HG03196 (cell line): ENCODE measurements at regions not wholly inside any gene's neighbourhood (a gene's known extent, or its start where the extent isn't known, plus 50 kb on each side); places are given as distances from the start of the nearest gene placed in this dataset.

Experiments
- ATAC-seq: cut with Tn5 transposase; IDR thresholded peaks from one replicate; pipeline ENCODE4 v1.9.1; 2021; ENCODE audit not compliant: unreplicated experiment

GRCh38 chr7:12779947-12780346 is 92.5 kb downstream of the ARL4A start:
- ATAC-seq: no peak

DNA sequence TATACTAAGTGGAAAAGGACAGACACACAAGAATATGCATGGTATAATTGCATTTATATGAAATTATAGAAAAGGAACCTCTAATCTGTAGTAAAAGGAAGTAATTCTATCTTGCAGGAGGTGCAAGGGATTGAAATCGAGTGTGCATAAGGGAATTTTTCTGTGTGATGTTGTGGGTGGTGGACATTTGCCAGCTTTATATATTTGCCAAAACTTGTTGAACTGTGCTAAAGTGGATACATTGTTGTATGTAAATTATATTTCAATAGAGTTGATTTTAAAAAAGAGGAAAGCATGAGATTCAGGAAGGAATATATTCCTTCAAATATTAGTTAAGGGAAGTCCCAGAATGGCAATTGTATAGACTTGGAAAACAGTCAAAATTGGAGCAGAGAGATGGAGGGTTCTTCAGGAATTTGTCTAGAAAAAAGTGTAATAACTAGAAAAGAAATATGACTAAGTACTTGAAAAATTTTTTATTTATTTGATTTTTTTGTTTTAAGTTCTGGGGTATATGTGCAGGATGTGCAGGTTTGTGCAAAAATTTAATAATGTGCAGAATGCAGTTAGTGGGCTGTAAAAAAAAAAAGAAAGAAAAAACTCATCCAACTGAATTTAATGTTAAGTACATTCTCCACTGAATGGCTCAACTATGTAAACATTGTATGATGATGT is 96.1 kb downstream of the ARL4A start:
- ATAC-seq: no peak

DNA sequence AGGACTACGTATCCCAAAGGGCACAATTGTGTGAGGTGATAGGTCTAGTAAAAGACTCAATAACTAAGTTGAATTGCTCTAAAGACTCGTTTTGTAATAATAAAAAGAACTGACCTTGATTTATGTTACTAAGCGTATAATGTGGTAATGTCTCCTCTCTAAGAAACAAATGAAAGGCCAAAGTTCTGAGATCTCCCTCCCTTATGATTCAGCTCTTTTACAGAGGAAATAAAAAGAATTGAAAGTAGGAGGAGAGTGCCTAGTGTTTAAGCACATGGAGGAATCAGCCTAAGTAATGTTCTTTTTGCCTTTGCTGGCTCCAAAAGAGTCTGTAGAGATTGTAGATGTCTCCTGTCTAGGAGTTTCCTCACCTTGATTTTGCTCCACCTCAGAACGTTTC is 98.0 kb downstream of the ARL4A start:
- ATAC-seq: no peak

- no peak for ATAC-seq
Measured at GRCh38 chr7:12786494-12786893, 99.1 kb downstream of the ARL4A start.

GRCh38 chr7:12788171-12788570 is 100.7 kb downstream of the ARL4A start:
- ATAC-seq: no peak

- no peak for ATAC-seq
Measured at GRCh38 chr7:12788591-12788990, 101.2 kb downstream of the ARL4A start.

DNA sequence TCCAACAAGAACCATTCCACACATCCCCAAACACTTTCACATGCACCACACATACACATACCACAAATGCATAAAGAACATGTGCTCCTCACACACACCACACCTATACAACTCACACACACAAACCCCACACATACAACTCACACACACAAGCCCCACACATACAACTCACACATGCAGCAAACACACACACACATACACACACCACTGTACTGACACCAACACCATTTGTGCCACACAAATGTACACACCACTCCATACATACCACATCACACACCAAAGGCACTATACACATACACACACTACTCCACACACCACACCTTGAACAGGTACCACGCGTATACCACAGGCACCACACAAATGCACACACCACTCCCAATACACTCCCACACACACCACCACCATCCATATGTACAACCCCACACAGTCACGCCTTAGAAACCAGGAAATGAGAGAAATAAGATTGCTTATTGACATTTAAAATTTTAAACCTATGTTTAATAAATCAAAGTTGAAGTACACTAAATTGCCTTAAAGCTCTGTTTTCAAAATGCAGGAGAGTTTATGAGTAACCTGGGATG is 107.4 kb downstream of the ARL4A start:
- ATAC-seq: no peak

DNA sequence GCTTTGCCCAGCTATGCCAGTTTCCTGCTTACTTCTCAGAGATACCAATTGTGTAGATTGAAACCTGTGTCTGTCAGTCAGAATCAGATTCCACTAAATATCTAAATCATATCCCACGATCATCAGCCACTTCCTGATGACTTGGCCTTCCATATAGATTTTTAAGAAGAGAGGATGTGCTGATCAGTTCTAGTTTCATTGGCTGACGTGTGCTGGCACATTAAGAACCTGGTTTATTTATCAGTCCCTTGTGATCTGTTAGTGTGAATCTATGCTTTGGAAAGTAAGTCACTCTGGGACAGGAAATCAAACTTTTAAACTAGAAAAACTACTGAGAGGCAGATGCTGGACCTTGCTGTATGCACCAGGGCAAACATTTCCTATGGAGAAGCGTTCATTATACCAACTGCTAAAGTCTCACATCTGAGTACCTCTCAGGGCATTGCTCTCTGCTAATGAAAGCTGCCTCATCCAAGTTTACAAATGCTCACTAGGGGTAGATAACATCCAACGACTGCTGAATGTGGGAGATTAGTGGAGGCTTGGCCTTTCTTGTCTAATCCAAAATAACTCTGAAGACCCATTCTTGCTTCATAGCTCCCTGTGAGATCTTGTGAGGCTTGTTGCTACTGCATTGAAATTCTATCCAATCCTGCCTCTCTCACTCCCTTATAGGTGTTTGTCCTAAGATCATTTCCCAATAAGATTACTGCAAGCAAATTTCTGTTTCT is 109.1 kb downstream of the ARL4A start:
- ATAC-seq: no peak

- ATAC-seq: no peak
Measured at GRCh38 chr7:12800486-12800885, 113.1 kb downstream of the ARL4A start.

DNA sequence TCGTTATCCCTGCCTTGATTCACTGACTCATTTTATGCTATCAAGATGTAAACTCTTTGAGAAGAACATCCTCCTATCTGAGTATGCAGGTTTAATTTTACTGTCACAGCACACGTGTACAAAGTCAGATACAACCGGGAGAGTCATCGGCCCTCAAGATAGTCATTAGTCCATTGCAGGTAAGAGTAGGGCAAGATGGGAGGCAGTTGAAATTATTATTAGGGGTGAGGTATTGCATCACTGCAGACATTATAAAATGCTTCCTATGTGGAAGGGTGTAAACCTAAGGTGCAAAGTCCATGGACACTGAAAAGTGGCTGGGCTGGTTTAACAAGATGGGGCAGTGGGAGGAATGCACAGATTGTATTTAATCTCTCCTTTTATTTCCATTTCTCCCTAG is 113.7 kb downstream of the ARL4A start:
- ATAC-seq: no peak

DNA sequence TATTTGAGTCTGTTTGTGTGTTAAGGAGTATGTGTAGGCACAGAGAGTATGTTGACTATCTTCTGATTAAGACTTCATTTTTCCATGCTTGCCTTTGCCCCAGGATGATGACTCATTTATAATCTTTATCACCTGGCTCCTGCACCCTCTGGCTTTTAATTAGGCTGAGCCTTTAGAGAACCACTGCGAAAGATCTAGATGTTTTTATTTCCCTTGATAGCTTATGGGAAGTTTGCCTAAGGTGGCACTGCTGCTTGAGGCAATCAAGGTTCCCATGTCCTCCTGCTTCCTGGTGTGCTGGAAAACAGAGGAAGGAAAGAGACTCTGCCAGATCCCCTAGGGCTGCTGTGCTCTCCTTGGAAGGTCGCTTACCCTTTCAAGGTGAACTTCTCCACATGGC is 114.6 kb downstream of the ARL4A start:
- no peak for ATAC-seq

- ATAC-seq: no peak
Measured at GRCh38 chr7:12803542-12803941, 116.1 kb downstream of the ARL4A start.

DNA sequence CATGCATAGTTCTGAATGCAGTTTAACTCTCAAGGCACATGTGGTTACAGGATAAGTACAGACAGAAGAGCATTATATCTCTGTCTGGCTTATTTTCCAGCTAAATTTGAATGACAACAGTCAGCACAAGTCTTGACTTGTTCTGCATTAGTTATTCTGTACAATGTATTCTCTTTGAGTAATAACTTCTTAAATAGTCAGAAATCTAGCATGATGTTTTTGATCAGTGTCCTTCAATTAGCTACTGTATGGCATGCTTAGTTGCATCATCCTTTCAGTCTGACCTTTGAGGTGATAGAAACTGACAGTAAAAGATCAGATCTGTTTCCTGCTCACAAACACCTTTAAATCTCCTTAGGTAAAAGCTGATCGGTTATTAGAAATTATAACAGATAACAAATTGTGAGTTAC is 118.1 kb downstream of the ARL4A start:
- no peak for ATAC-seq

DNA sequence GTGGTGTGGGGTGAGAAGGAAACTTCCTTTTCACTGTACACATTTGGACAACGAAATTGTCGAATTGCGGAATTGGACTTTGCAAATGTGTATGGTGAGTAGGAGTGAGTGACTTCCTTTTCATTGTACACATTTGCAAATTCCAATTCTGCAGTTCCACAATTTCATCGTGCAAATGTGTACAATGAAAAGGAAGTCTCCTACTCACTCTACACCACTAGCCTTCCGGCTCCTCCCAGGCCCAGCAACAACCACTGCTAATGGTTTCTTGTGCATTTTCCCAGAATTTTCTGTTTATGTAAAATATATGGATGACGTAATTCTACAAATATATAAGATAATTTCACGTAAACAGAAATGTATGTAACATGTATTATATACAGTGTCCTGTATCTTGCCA is 118.5 kb downstream of the ARL4A start:
- ATAC-seq: no peak

DNA sequence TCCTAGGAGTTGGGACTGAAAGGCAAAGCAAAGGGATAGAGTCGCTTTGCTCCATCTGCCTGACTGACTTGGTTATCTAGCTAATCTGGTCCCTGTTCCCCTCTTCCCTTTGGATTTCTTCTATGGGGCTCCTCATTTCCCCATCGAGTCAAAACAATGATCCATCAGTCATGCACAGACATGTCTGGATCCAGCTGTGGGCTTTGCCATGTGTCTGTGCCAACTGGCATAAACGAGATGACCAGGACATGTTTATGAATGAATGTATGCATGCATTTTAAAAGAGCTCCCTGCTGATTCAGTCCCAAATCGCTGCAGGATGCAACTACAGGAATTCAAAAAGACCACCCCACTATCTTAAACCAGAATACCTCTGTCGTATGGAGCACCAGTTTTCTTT is 122.0 kb downstream of the ARL4A start:
- ATAC-seq: no peak

- ATAC-seq: no peak
Measured at GRCh38 chr7:12812111-12812510, 124.7 kb downstream of the ARL4A start.

DNA sequence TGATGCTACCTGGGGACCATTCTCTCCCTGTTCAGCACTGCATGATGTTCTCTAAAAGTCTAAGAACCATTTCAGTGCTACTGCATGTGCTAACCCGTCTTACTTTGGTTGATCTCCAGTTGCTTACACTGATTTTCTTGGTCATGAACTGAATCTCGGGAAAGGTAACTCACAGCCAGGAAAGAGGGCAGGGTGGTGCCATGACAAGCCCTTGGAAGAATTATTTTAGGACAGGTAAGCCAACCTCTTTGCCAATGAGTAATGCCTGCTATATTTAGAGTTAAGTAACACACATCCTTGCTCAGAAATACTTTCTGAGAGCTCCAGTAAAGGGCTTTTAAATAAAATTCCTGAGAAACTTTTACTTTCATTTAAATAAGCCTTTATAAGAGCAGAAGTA is 126.7 kb downstream of the ARL4A start:
- ATAC-seq: no peak

DNA sequence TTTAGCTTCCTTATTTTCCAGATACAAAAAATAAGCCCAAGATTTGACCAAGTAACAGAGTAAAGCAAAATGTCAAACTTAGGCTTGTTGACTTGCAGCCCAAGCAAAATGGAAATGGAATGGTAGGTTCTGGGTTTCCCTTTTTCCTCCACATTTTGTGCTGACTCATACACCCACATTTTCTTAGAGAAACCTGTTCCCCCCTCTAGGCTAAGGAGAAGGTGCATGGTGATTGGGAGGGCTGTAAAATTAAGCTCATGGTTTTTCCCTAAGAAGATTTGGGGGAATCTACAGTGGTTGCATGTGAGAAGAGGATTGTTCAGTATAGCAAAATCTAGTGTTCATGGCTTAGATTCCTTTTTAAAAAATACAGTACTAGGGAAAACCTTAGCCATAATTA is 127.4 kb downstream of the ARL4A start:
- no peak for ATAC-seq

- ATAC-seq: no peak
Measured at GRCh38 chr7:12815426-12815825, 128.0 kb downstream of the ARL4A start.

DNA sequence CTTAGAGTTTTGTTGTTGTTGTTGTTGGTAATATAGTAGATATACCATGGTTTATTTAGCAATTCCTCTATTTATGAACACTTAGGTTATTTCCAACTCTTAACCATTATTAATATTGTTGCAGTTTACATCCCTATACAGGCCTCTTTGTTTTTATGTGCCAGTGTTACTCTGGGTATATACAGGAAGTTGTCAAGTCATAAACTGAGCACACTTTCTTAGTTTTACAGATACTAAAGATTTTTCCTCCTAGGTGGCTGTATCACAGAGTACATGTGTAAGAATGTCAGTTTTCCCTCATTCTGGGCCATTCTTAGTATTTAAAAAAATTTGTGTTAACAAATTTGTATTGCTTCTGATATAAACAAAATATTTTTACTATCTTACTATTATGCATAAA is 128.4 kb downstream of the ARL4A start:
- ATAC-seq: no peak

- ATAC-seq: no peak
Measured at GRCh38 chr7:12820777-12821176, 133.3 kb downstream of the ARL4A start.

- no peak for ATAC-seq
Measured at GRCh38 chr7:12821746-12822145, 134.3 kb downstream of the ARL4A start.
